GM23248 (cell line): ENCODE measurements at regions not wholly inside any gene's neighbourhood (a gene's known extent, or its start where the extent isn't known, plus 50 kb on each side); places are given as distances from the start of the nearest gene placed in this dataset.

ENCODE experiments used
- DNase-seq: peaks from one replicate; pipeline ENCODE4 v3.0.0-alpha.2; 2015
- H2AFZ ChIP-seq: fragments of 200-600 bp; sonication (generic); 2 replicates; pipeline ENCODE4 v1.6.1; 2016; ENCODE audit warnings: antibody characterized with exemption
- H3F3A ChIP-seq: fragments of 200-600 bp; sonication (generic); 2 replicates; pipeline ENCODE4 v1.6.1; 2016; ENCODE audit warnings: mild to moderate bottlenecking, antibody characterized with exemption, mixed run types; ENCODE audit not compliant: insufficient read depth
- H3K27ac ChIP-seq: fragments of 200-600 bp; sonication (generic); 2 replicates; pipeline ENCODE4 v1.5.1; 2016; ENCODE audit warnings: mild to moderate bottlenecking
- H3K27me3 ChIP-seq: fragments of 200-600 bp; sonication (generic); replicated peaks from 2 replicates; pipeline ENCODE4 v1.6.1; 2016; ENCODE audit warnings: mild to moderate bottlenecking; ENCODE audit not compliant: insufficient read depth
- H3K36me3 ChIP-seq: fragments of 200-600 bp; sonication (generic); 2 replicates; pipeline ENCODE4 v1.6.1; 2016; ENCODE audit warnings: low read depth, mild to moderate bottlenecking
- H3K4me1 ChIP-seq: fragments of 200-600 bp; sonication (generic); 2 replicates; pipeline ENCODE4 v1.6.1; 2016; ENCODE audit warnings: mild to moderate bottlenecking; ENCODE audit not compliant: insufficient read depth
- H3K4me2 ChIP-seq: fragments of 200-600 bp; sonication (generic); one replicate; pipeline ENCODE4 v1.6.1; 2016; ENCODE audit warnings: mild to moderate bottlenecking; ENCODE audit not compliant: unreplicated experiment
- H3K4me3 ChIP-seq: fragments of 200-600 bp; sonication (generic); 2 replicates; pipeline ENCODE4 v1.5.1; 2016; ENCODE audit warnings: mild to moderate bottlenecking
- H3K79me2 ChIP-seq: fragments of 200-600 bp; sonication (generic); 2 replicates; pipeline ENCODE4 v1.6.1; 2016; ENCODE audit warnings: mild to moderate bottlenecking; ENCODE audit not compliant: insufficient read depth
- H3K9ac ChIP-seq: fragments of 200-600 bp; sonication (generic); 2 replicates; pipeline ENCODE4 v1.6.1; 2016; ENCODE audit warnings: mild to moderate bottlenecking
- H3K9me2 ChIP-seq: fragments of 200-600 bp; sonication (generic); 2 replicates; pipeline ENCODE4 v1.6.1; 2016; ENCODE audit warnings: mixed run types, mild to moderate bottlenecking, moderate library complexity; ENCODE audit not compliant: insufficient read depth
- H3K9me3 ChIP-seq: fragments of 200-600 bp; sonication (generic); one replicate; pipeline ENCODE4 v1.6.1; 2017; ENCODE audit warnings: low read depth
- H4K20me1 ChIP-seq: fragments of 200-600 bp; sonication (generic); 2 replicates; pipeline ENCODE4 v1.6.0; 2016; ENCODE audit not compliant: insufficient read depth
- EZH2 ChIP-seq: fragments of 200-600 bp; sonication (generic); IDR thresholded peaks from 2 replicates; pipeline ENCODE4 v1.6.1; 2018; ENCODE audit warnings: antibody characterized with exemption, mild to moderate bottlenecking; ENCODE audit not compliant: insufficient read depth, poor library complexity, severe bottlenecking
- EZH2phosphoT487 ChIP-seq: fragments of 200-600 bp; sonication (generic); IDR thresholded peaks from 2 replicates; pipeline ENCODE4 v1.6.1; 2018; ENCODE audit warnings: antibody characterized with exemption, moderate library complexity, mild to moderate bottlenecking, low read depth; ENCODE audit not compliant: insufficient read depth
- WGBS, 2 experiments: methylation state at CpG; one replicate each; pipeline ENCODE4 v1.1.6; 2015 to 2017; ENCODE audit warnings: low lambda C conversion rate in 2 of 2, low coverage in 1 of 2; ENCODE audit errors: missing lambda C conversion rate in 2 of 2; 5-methylcytosine and 5-hydroxymethylcytosine counted together
- in situ Hi-C: fragments of 300-500 bp; cut with MboI; formaldehyde crosslinking; loops from 2 replicates; pipeline ENCODE4 v1.15.0; 2020

- H3K36me3 ChIP-seq: no peaks in the 10 kb centered on the region
- no peaks in the 10 kb centered on the region for H4K20me1 ChIP-seq
- no peaks in the 10 kb centered on the region for H3K9me3 ChIP-seq
- DNase-seq: no peak
- peaks cover 19% of the 10 kb centered on the region for H3K4me1 ChIP-seq
- H2AFZ ChIP-seq: 0 out of 2 replicates have a peak overlapping the region, but pooled peaks have one; percentile 5
- H3K27me3 ChIP-seq: no peaks in the 10 kb centered on the region
- no peak overlapping the region for H3K9ac ChIP-seq
- H3K4me2 ChIP-seq: no peak overlapping the region
- H3K9me2 ChIP-seq: no peaks in the 10 kb centered on the region; the same call in 1 of the 2 replicates
- H3K4me3 ChIP-seq: no peak overlapping the region
- peaks cover 14% of the 10 kb centered on the region; the same call in 1 of the 2 replicates for H3F3A ChIP-seq
- WGBS, 2 experiments: 60 to 67% methylated on average over 3 of the region's 3 CpGs
- no peaks in the 10 kb centered on the region for H3K79me2 ChIP-seq
- peak overlapping the region; percentile 3; the same call in 1 of the 2 replicates for H3K27ac ChIP-seq
- in situ Hi-C loops: no loop called here
- TF ChIP-seq EZH2 (no peak), EZH2phosphoT487 (no peak)
Observed at GRCh38 chr6:113464536-113464935, 392.6 kb upstream of the MARCKS start.

DNA sequence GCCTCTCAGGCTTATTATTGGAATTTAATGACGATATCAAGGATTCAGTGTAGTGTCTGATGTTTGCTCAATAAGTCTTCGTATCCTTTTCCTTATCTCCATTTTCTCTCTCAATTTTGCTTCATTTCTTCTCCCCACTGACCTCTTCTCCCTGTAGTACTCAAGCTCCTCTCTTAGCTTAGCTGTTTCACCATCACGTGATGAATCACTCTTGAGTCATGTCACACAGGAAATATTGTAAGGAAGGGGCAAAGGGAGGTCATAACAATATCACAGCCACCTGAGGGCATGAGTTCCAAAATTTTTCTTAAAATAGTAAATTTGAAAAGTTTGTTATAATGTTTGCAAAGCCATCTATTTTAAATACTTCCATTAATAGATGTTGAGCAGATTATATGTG, 392.2 kb upstream of the MARCKS start:
- Histone ChIP-seq H3K27me3 (no peaks in the 10 kb centered on the region), H3K9ac (no peak overlapping the region), H2AFZ (0 out of 2 replicates have a peak overlapping the region, but pooled peaks have one; percentile 5), H3K27ac (peak overlapping the region; percentile 3; the same call in 1 of the 2 replicates), H3K79me2 (no peaks in the 10 kb centered on the region), H3K4me3 (no peak overlapping the region), H3F3A (peaks cover 14% of the 10 kb centered on the region; the same call in 1 of the 2 replicates), H3K4me2 (no peak overlapping the region), H4K20me1 (no peaks in the 10 kb centered on the region), H3K36me3 (no peaks in the 10 kb centered on the region), H3K9me2 (no peaks in the 10 kb centered on the region; the same call in 1 of the 2 replicates), H3K4me1 (peaks cover 19% of the 10 kb centered on the region), H3K9me3 (no peaks in the 10 kb centered on the region)
- 19 to 23% methylated on average over 3 of the region's 3 CpGs for WGBS, 2 experiments
- peak; percentile 80 for DNase-seq
- in situ Hi-C loops: no loop called here
- TF ChIP-seq EZH2phosphoT487: no peak
- no peak for TF ChIP-seq EZH2

GRCh38 chr6:113466526-113466925, 390.6 kb upstream of the MARCKS start:
- in situ Hi-C loops: no loop called here
- WGBS, 2 experiments: 86 to 91% methylated on average over 4 of the region's 4 CpGs

DNA sequence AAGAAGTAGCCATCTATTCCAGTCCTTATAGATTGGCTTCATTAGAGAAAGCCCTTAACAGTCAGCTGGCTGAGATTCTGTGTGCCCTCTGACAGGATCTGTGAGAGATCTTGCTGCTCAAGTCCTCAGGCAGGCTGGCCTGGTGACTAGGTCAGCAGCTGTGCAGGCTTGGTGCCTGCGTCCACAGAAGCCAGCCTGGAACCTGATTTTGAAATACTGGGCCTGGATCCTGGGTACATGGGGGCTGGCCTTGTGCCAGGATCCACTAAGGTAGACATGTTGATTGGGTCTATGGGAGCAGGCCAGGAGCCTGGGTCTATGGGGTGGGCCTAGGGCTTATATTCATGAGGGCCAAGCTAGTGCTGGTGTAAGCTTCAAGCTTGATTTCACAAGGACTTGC, 381.8 kb upstream of the MARCKS start:
- 85 to 93% methylated on average over 1 of the region's 1 CpG for WGBS, 2 experiments
- TF ChIP-seq EZH2phosphoT487 (no peak), EZH2 (no peak)
- Histone ChIP-seq H4K20me1 (no peaks in the 10 kb centered on the region), H3K27me3 (no peaks in the 10 kb centered on the region), H3K9me3 (no peaks in the 10 kb centered on the region), H3F3A (peaks cover 7% of the 10 kb centered on the region; the same call in 1 of the 2 replicates), H3K4me1 (peaks cover 5% of the 10 kb centered on the region; the same call in 1 of the 2 replicates), H3K9ac (no peak overlapping the region), H3K79me2 (no peaks in the 10 kb centered on the region), H3K4me2 (no peak overlapping the region), H3K9me2 (no peaks in the 10 kb centered on the region), H3K4me3 (no peak overlapping the region), H2AFZ (no peak overlapping the region), H3K36me3 (no peaks in the 10 kb centered on the region), H3K27ac (no peak overlapping the region)
- no peak for DNase-seq
- in situ Hi-C loops: no loop called here

More at GRCh38 chr6:113466526-113466925, 390.6 kb upstream of the MARCKS start:
- Histone ChIP-seq H3F3A (peaks cover 14% of the 10 kb centered on the region; the same call in 1 of the 2 replicates), H3K4me2 (no peak overlapping the region), H3K27me3 (no peaks in the 10 kb centered on the region), H3K79me2 (no peaks in the 10 kb centered on the region), H3K4me1 (peaks cover 19% of the 10 kb centered on the region), H3K4me3 (no peak overlapping the region), H3K36me3 (no peaks in the 10 kb centered on the region), H3K9ac (no peak overlapping the region), H3K9me2 (no peaks in the 10 kb centered on the region; the same call in 1 of the 2 replicates), H2AFZ (no peak overlapping the region), H3K9me3 (no peaks in the 10 kb centered on the region), H4K20me1 (no peaks in the 10 kb centered on the region), H3K27ac (no peak overlapping the region)
- TF ChIP-seq EZH2phosphoT487: no peak
- TF ChIP-seq EZH2: no peak
- no peak for DNase-seq
